ENCODE measurements at regions not wholly inside any gene's neighbourhood (a gene's known extent, or its start where the extent isn't known, plus 50 kb on each side); places are given as distances from the start of the nearest gene placed in this dataset.
"Not testable (repeated sequence)": the region's sequence is repeated elsewhere in the genome, so short reads cannot be mapped to it uniquely, and the experiment has no call there.

GRCh38 chr16:86844695-86845094 is 266.3 kb downstream of the FOXL1 start:
- DNase-seq = no peak

GRCh38 chr16:86846136-86846535 is 267.8 kb downstream of the FOXL1 start:
- DNase-seq = no peak

GRCh38 chr16:86848821-86849220 is 270.5 kb downstream of the FOXL1 start:
- DNase-seq = no peak

GRCh38 chr16:86850670-86851069 is 272.3 kb downstream of the FOXL1 start:
- DNase-seq = no peak

- DNase-seq = no peak
Observed at GRCh38 chr16:86852135-86852534, 273.8 kb downstream of the FOXL1 start.

GRCh38 chr16:86854058-86854621 is 275.8 kb downstream of the FOXL1 start:
- no peak for DNase-seq

- no peak for DNase-seq
Observed at GRCh38 chr16:86854626-86855294, 276.4 kb downstream of the FOXL1 start.

- no peak for DNase-seq
Observed at GRCh38 chr16:86856946-86857586, 278.7 kb downstream of the FOXL1 start.

GRCh38 chr16:86857807-86858206 is 279.5 kb downstream of the FOXL1 start:
- DNase-seq = no peak

GRCh38 chr16:86858501-86858900 is 280.2 kb downstream of the FOXL1 start:
- DNase-seq = no peak

- DNase-seq = not testable (repeated sequence)
Observed at GRCh38 chr16:86861270-86861858, 283.0 kb downstream of the FOXL1 start.

GRCh38 chr16:86862595-86863280 is 284.4 kb downstream of the FOXL1 start:
- no peak for DNase-seq

GRCh38 chr16:86863609-86864008 is 285.3 kb downstream of the FOXL1 start:
- DNase-seq = no peak

- no peak for DNase-seq
Observed at GRCh38 chr16:86864586-86864985, 286.2 kb downstream of the FOXL1 start.

GRCh38 chr16:86865851-86866662 is 287.7 kb downstream of the FOXL1 start:
- no peak for DNase-seq

- DNase-seq = no peak
Observed at GRCh38 chr16:86866986-86867722, 288.8 kb downstream of the FOXL1 start.

GRCh38 chr16:86868070-86868469 is 289.7 kb downstream of the FOXL1 start:
- no peak for DNase-seq

- DNase-seq = no peak
Observed at GRCh38 chr16:86868786-86869185, 290.4 kb downstream of the FOXL1 start.

- DNase-seq = no peak
Observed at GRCh38 chr16:86869288-86870022, 291.1 kb downstream of the FOXL1 start.

- no peak for DNase-seq
Observed at GRCh38 chr16:86870380-86870779, 292.0 kb downstream of the FOXL1 start.

GRCh38 chr16:86872131-86872530 is 293.8 kb downstream of the FOXL1 start:
- DNase-seq = no peak
